Activated CD4-positive, CD25-positive, alpha-beta regulatory T cell (primary cell): ENCODE measurements at regions not wholly inside any gene's neighbourhood (a gene's known extent, or its start where the extent isn't known, plus 50 kb on each side); places are given as distances from the start of the nearest gene placed in this dataset.
"Not testable (repeated sequence)": the region's sequence is repeated elsewhere in the genome, so short reads cannot be mapped to it uniquely, and the experiment has no call there.

Source experiments
- DNase-seq, 4 experiments: peaks; one replicate each; lab custom pipeline; 2025; lab: John Stamatoyannopoulos, UW

DNA sequence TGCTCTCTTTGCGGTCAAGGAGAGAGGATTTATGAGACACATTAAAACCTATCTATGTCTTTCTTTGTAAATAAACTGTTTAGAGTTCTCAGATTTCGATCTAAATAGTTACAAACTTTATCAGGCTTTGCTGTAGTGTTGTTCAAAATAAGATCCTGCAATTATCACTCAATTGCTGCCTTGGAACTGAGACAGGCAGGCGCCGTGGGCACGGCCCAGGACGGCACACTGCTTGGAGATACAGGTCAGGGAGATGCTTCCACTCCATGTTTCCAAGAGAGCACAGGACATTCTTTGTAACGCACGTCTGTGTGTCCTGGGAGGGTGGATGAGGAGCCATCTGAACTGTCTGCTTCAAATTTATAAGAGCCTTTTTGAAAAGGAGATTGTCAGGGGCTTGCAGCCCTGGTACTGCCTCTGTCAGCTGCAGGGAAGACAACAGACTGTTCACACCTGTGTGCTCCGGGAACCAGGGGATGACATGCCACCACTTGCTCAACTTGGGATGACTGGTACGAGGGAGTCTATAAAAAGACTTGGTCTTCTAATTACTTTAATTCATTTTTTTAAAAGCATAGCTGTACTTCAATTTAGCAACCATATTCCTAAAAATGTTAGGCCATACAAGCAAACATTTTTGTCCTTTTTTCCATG is 472.9 kb upstream of the RUNX1 start:
- DNase-seq: no peak

DNA sequence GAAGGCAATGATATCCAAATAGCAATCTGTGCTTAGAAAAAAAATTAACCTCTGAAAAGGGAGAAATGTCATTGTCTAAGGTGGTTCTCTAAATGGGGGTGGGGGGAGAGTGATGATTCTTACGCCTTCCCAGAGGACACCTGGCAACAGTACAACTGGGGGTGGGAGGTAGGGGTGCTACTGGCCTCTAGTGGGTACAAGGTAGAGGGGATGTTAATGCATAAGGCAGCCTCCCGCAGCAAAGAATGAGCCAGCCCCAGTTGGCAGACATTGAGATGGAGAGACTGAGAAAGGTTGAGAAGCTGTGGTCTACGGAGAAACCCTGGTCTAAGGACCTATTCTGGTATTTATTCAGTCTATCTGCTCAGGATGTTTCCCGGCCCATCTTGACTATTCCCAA is 472.2 kb upstream of the RUNX1 start:
- DNase-seq: no peak

DNA sequence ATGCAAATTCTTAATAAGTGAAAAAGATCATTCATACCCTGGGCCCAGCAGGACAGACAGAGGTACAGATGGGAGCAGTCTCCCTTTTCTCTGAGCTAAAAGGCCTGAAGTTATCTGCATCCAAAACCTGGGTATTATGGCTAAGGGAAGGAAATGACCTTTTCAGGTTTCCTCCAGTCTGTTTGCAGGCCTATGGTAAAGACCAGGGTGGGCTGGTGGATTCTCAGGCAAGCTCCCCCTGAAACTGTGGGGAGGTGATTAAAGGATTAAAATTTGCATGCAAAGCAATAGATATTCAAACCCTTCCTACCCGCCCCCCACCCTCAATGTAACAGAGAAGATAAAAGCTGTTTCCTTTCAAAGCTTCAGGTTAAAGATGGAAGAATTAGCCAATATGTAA is 471.8 kb upstream of the RUNX1 start:
- DNase-seq: no peak

DNA sequence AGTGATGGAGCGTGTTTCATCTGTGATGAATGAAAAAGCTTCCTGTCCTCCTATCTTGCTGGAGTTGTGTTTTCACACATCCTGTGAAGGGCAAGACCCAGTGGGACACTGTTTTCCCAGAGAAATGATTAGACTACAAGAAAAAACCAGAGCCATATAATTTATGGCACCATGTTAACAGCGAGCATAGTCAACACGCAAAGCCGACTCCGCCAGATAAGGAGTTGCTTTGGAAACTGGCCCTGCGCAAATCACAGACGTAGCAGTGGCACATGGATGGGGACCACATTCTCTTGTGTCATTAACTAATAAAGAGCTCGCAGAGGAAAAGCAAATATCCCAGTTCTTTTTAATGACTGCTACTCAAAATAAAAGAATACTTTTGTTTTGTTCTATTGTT is 471.2 kb upstream of the RUNX1 start:
- no peak for DNase-seq

DNA sequence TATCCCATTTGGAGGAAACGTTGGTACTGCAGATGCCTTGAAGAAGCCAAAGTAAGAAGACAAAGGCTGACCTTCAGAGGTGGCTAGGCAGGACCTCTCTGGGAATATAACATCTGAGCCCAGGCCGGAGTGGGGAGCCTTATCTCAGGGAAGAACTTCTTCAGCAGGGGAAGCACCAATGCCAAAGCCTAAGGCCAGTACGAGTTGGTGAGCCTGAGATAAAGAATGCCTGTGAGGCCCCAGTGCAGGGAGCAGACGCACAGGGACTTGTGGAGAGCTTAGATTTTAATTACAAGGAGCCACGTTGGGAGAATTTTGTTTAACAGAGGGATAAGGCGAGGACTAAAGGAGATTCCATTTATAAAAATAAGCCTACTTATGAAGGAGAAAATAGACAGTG is 468.8 kb upstream of the RUNX1 start:
- no peak for DNase-seq

DNA sequence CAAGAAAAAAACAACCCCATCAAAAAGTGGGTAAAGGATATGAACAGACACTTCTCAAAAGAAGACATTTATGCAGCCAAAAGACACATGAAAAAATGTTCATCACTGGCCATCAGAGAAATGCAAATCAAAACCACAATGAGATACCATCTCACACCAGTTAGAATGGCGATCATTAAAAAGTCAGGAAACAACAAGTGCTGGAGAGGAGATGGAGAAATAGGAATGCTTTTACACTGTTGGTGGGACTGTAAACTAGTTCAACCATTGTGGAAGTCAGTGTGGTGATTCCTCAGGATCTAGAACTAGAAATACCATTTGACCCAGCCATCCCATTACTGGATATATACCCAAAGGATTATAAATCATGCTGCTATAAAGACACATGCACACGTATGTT is 467.2 kb upstream of the RUNX1 start:
- DNase-seq: not testable (repeated sequence)

DNA sequence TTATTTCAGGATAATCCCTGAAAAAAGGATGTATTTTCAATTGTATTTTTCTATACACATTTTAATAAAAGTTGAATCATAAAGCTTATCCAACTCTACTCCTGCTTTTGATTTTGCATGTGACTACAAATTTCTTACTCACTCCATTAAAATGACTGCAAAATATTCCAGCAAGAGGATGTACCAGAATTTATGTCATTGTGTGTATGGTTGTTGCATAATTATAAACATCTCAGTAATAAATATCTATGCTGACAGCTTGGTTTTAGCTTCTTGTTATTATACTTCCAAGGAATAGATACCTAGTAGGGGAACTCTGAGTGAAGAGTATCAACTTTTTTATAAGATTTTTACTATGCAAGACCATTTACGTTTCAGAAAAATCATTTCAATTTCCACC is 463.2 kb upstream of the RUNX1 start:
- no peak for DNase-seq

DNA sequence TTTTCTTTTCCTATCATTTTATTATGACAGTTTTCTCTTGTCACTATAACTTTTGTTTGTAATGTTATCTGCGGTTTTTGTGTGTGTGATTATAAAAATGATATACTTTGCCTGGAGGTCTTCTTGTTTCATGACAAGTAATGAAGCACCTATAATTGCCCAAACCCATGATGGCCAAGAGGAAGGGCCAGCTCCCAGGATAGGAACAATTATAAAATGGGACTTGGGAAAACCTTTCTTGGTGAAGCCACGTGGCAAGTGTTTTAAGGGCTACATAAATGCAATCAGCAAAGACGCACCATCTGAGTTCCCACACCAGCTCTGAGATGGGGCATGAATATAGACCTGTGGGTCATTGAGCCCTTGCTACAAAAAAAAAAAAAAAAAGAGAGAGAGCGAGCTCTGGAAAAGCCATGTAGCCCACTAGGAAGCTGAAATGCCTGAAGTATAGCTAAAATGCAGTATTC is 462.6 kb upstream of the RUNX1 start:
- no peak for DNase-seq

DNA sequence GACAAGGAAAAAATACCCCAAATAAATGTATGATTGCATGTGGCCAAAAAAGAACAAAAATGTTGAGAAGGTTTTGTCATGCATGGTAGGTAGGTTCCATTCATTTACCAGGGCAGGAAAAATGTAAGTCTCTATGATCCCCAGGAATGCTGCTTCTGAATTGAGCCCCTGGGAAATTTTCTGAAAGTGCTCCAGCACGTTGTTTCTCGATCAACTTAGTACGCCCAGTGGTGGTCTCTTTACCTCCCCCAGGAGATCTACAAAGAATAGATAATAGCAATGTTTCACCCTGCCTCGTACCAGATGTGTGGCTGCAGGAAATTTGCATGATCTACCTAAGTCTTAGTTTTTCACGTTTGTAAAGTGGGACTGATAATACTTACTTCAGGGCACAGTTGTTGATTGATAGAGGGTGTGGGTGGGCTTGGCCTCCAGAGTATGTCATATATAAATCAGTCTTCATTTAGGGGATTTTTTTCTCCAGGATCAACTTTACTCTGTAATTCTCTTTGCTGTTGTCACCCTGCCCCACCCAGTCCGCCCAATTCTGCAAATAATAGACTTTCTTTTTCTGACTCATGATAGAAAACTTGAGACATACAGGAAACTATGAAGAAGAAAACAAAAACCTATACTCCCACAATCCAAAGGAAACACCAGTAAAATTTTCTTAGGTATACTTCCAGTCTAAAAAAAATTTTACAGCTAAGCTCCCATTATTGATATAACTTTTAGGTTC is 462.0 kb upstream of the RUNX1 start:
- no peak for DNase-seq

DNA sequence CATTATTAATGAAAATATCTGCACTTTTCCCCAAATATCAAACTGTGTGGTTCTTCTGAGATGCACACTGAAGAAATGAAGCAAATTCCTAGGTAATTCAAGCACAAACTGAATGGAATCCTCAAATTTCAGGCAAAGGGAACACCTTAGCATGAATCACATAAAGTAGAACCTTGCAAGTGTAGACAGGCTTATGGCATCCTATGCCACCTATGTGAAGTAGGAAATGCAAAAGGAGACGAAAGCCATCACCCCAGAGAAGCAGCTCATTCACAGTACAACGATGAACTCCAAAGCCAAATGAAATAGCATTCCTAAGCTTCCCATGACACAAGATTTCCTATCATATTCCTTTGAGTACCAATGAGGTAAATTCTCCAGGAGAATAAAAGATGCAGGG is 461.2 kb upstream of the RUNX1 start:
- no peak for DNase-seq

DNA sequence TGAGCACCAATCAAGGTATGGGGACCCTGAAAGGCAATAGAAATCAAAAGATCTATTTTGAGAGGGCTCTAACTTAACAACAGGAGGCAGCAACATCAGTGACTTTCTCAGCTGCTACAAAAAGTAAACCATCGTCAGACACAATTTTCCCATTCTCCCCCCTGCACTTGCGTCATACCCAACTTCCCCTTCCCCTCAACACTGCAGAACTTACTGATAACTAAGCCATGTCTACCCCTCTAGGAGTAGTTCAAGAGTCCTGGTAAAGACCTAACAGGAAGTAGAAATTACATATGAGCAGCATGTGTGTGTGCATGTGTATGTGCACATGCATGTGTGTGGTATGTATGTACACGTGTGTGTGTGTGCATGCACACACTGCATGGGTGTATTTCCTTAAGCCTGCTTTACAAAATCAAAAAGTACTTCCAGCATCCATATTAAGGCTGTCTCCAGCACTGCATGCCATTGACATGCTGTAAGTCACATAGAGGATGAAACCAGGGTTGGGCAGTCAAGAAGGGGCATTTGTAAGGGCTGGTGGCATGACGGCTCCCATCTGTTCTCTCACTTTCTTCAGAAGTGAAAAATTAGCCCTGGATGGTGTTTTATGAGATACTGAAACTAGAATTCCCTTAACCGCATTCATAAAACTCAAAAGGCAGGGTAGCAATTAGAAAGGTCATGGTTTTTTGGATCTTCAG is 460.1 kb upstream of the RUNX1 start:
- DNase-seq: no peak

DNA sequence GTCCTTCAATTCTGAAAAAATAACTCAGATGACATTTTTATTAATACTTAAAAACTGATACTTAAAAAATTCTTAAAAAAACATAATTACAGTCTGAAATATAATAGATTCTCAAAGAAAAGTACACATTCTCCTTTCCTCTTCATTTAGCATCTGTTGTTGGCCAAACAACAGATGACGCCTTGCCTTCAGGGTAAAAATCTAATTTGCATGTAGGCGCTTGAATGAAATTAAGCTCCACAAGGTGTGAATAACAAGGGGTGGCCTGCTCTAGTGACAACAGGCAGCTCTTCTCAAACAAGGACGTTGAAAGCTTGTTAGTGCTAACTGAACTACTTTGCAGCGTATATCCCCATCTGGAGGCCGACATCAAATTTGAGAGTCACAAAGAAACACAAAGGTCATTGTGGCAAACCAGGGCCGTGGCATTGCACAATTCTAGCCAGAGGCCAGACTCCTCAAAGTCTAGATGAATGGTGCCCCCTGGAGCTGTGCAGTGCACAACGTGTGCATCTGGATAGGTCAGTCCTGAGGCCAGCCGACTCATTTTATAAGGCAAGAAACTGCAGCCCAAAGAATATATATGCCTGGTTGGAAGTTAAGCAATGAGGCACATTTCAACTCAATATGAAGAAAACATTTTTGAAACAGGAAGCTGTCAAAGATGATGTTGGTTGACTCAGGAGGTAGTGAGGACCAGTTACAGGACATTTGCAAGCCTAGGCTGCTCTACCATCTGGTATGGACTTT is 459.2 kb upstream of the RUNX1 start:
- DNase-seq: no peak

DNA sequence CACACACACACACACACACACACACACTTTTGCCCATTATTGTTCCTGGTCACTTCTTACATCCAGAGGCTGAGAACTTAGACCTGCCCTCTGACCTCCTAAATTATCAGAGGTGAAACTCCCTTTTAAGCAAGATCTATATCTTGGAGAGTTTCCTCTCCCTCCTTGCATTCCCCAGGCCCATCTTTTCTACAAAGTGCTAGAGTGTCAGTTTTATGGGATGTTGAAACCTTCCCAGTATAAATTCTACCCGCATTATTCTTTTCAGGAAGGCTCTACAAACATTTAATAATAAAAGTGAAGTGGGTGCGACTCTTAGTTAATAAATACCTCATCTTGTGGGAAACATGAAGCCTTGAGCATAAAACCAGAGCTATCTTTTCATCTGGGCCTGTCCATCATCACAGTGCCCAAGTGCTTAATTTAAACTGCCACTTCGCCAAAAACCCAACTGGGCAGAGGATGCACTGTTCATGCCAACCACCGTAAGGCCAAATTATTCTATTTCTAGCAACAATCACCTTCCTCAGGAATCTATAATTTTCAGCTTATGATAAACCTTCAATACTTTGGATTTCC is 458.2 kb upstream of the RUNX1 start:
- DNase-seq: no peak

DNA sequence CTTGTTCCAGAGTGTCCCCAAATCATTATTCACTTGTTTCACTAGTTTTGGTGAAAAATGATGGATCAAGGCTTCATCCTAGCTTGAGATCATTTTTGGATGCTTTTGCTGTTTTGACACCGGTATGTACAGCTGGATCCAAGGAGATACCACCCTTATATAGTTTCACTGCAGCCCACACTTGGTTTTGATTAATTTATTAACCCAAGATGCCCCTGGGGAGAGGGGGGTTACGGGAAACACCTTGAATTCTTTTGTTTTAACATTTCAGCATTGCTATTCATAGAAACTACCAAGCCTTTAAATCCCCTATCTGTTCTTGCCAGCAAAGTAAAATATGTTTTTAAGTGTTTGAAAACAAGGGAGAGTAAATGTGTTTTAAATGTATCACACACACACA is 457.7 kb upstream of the RUNX1 start:
- no peak for DNase-seq

DNA sequence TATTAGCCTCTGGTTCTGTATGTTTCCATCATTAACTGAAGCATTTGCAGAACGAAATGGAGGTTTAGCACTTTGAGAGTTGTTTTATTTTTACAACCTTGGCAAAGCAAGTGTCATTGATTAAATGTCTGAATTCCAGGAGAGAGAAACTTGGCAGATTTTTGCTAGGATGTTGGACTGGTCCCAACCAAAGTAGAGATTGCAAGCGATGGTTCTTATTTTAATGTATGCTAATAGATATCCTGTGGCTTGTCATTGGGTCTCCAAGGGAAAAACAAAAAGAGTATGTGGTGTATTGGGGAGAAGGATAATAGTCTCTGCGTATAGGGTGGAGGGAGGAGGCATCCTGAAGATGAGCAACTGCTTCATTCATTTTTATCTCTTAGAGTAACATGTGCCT is 457.2 kb upstream of the RUNX1 start:
- DNase-seq: no peak

DNA sequence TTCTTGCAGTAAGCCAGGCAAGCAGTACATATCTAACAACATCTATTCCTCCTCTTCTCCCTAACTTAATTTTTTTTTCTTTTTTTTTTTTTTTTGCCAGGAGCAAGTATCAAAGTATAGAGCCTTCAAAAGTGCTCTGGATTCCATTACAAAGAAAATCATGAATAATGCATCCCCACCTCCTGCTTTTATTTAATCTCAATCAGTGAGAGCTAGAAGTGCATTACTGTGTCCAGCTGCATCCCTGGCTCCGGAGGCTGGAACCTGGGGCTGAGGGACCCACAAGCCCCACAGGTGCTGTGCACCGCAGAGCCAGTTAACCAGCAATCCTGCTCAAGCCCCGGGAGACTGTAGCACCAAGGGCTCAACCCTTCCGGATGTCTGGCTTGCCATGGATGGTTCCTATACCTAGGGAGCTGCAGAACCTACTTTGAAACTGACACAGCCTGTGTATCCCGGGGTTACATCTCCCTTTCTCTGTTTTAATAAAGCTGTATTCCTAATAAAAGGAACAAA is 455.9 kb upstream of the RUNX1 start:
- no peak for DNase-seq

DNA sequence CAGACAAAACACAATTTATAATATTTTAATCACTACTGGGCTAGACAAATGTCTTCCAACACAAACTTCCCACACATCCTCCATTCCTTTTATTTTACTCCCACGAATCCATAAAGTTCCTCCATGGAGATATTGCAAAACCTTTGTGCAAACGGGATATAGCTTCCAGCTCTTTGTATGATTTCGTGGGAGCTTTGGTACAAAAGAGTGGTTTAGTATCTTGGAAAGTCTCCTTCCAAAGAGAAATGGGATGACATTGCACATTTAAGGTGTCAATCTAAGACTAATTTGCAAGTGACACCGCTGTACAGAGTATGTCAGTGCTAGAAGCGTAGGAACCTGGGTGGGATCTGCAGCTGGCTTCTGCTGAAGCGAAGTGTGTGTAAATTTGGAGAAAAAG is 455.2 kb upstream of the RUNX1 start:
- DNase-seq: no peak

DNA sequence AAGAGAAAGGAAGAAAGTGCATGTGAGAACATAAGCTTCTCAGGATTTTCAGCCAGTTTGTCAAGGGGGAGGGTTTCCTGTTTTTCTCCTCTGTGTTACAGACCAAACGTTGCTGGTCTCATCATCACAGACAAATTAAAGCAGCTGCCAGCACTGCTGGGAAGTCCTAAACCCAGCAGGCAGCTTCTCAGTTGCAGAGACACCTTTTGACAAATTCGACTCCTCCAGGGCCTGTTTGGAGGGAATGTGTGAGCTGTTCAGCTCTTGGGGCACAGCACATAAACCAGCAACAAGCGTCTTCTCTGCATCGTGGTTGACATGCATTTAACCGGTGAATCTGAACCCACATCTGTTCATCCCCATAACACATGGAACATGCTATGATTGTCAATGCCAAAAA is 454.6 kb upstream of the RUNX1 start:
- DNase-seq: peak in 1 of 4 experiments; percentile 13

DNA sequence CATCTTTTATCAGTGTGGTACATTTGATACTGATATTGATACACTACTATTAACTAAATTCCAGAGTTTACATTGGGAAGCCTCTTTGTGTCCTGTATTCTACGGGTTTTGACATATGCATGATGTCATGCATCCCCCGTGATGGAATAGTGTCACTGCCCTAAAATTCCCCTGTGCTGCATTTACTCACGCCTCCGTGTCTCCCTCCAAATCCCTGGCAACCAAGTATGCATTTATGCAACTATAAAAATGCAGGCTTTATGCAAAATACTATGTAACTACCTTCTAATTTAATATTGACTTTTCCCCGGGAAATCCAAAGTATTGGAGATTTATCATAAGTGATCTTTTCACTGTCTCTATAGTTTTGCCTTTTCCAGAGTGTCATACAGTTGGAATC is 453.7 kb upstream of the RUNX1 start:
- DNase-seq: no peak

DNA sequence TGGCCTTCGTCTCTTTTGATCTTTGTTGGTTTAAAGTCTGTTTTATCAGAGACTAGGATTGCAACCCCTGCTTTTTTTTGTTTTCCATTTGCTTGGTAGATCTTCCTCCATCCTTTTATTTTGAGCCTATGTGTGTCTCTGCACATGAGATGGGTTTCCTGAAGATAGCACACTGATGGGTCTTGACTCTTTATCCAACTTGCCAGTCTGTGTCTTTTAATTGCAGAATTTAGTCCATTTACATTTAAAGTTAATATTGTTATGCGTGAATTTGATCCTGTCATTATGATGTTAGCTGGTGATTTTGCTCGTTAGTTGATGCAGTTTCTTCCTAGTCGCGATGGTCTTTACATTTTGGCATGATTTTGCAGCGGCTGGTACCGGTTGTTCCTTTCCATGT is 448.4 kb upstream of the RUNX1 start:
- not testable (repeated sequence) for DNase-seq

DNA sequence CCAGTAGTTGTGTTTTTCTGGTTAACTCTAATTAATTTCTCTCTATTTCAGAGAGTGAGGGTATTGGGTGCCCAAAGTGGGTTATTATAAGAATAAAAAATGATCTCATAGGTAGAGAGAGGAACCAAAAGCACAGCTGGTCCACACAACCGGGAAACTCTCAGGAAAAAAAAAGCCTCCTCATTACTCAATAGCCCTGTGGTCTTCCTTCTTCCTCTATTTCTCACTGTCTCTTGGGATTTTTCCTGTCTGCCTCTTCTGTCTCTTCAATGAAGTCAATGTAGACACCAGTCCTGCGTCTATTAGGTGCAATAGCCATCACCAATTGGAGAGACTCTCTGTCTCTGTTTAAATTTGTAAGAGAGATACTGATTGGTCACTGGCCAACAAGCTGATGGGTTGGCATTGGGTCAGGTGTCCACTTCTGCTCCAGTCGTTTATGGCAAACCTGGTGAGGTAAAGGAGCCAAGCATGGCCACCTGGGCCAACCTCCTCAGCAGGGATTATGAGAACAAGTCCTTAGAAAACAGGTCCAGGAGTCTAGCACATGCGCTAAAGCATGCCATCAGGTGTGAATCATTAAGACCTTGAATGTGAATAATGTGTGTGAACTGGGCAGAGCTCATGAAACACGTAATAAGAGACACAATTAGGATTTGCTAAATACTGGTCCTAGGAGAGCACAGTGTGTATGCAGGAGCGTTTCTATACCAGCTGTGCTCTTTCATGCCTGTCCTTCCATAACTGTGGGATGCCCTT is 443.0 kb upstream of the RUNX1 start:
- DNase-seq: no peak
